Naive B cell (primary cell): ENCODE measurements at regions not wholly inside any gene's neighbourhood (a gene's known extent, or its start where the extent isn't known, plus 50 kb on each side); places are given as distances from the start of the nearest gene placed in this dataset.

Experiments
- ATAC-seq, 2 donors: fragments of 150-1000 bp; cut with Tn5 transposase; 2 replicates each; pipeline ENCODE4 v1.10.0; 2021; ENCODE audit warnings: low read depth in 2 of 2, mild to moderate bottlenecking in 2 of 2, moderate library complexity in 2 of 2
- DNase-seq: peaks from one replicate; pipeline ENCODE4 v3.0.0; 2022
- H3K27ac Mint-ChIP-seq, 6 donors: one replicate each; pipeline ENCODE4 v1.8.0; 2020 to 2022; ENCODE audit warnings: mild to moderate bottlenecking in 6 of 6, mixed read lengths in 6 of 6, moderate library complexity in 5 of 6, inconsistent platforms in 2 of 6
- H3K27me3 Mint-ChIP-seq, 3 donors: one replicate each; pipeline ENCODE4 v1.8.0; 2021 to 2022; ENCODE audit warnings: mixed read lengths in 3 of 3, mild to moderate bottlenecking in 1 of 3
- H3K36me3 Mint-ChIP-seq, 2 donors: one replicate each; pipeline ENCODE4 v1.8.0; 2020 to 2022; ENCODE audit warnings: mixed read lengths in 2 of 2, inconsistent platforms in 1 of 2, mild to moderate bottlenecking in 1 of 2
- H3K4me1 Mint-ChIP-seq, 3 donors: one replicate each; pipeline ENCODE4 v1.8.0; 2020 to 2022; ENCODE audit warnings: mixed read lengths in 3 of 3, inconsistent platforms in 1 of 3, mild to moderate bottlenecking in 1 of 3, moderate library complexity in 1 of 3
- H3K4me3 Mint-ChIP-seq, 8 donors: one replicate each; pipeline ENCODE4 v1.8.0; 2020 to 2022; ENCODE audit warnings: mild to moderate bottlenecking in 8 of 8, mixed read lengths in 8 of 8, moderate library complexity in 8 of 8, inconsistent platforms in 2 of 8
- H3K9me3 Mint-ChIP-seq, 7 donors: one replicate each; pipeline ENCODE4 v1.8.0; 2020 to 2022; ENCODE audit warnings: mixed read lengths in 7 of 7, mild to moderate bottlenecking in 5 of 7, inconsistent platforms in 2 of 7, moderate library complexity in 1 of 7

DNA sequence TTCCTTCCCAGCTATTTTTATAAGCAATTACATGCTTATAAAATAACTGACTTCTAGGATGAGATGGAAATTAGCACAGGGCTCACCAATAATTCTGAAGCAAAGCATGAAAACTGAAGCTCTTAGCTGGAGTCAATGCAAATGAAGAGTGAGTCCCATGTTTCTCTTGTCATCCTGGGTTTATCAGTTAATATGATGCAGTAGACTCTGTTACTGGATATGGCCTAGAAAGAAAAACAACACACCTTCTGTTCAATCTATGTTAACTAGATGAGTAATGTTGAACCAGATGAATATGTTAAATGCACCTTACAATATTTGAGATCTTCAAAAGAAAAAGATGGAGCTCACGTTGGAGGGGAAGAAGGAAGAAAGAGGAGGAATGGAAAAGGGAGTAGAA is 229.4 kb downstream of the DUSP6 start:
- no peaks in the 10 kb centered on the region for H3K36me3 Mint-ChIP-seq
- no peaks in the 10 kb centered on the region for H3K27me3 Mint-ChIP-seq
- no peak for ATAC-seq
- no peaks in the 10 kb centered on the region for H3K9me3 Mint-ChIP-seq
- H3K4me3 Mint-ChIP-seq, result no peak overlapping the region
- H3K4me1 Mint-ChIP-seq, result peaks cover 0 to 4% (median under 1%) of the 10 kb centered on the region in 3 donors
- no peak overlapping the region for H3K27ac Mint-ChIP-seq
- DNase-seq, result no peak

DNA sequence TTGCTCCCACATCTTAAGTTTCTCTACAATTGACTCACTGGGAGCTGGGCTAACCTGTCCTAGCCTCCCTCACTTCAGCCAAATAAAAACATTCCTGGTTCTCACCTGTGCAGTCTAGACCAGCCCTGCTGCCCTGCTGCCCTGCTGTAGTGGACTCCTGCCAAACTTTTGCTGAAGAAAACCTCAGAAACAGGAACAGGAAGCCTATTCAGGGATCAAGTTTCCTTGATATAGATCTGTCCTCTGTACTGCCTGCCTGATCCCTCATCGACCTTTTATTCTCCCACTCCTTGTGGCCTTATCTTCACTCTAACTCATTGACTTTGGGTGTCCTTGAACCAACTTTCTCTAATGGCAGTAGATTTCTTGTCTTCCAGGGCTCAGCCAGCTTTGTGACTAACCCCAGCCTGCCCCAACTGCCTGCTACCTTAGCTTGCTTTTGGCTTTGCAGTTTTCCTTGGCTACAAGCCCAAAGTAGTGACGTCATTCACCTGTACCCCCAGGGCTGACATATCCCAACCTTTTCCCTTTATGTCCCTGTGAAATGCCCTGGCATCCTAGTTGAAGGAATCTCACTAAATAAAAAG is 234.8 kb downstream of the DUSP6 start:
- DNase-seq (no peak), ATAC-seq (no peak)
- Mint-ChIP-seq H3K27me3 (peaks cover 0 to 4% (median 0%) of the 10 kb centered on the region in 3 donors), H3K27ac (peak overlapping the region in 1 of 6 donors; percentile 26), H3K9me3 (no peaks in the 10 kb centered on the region), H3K36me3 (no peaks in the 10 kb centered on the region), H3K4me3 (no peak overlapping the region), H3K4me1 (peaks cover 0 to 8% (median 3%) of the 10 kb centered on the region in 3 donors)

DNA sequence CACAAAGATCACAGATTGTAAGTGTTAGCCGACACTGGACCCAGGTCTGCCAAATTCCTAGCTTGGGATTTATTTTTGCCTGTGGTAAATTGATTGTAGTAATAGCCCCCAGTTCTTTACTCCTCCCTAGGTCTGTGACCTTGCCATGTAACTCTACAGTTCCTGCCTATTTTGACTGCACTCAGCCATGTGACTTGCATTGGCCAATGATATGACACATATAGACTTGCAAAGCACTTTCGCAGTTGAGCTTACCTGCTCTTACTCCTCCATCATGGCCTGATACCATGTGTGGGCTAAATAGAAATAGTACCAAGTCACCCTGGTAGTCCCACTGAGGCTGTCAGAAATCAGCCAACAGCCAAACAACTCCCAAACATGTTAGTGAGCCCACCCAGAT is 240.3 kb downstream of the DUSP6 start:
- ATAC-seq (no peak), DNase-seq (no peak)
- Mint-ChIP-seq H3K4me3 (no peak overlapping the region), H3K36me3 (no peaks in the 10 kb centered on the region), H3K9me3 (no peaks in the 10 kb centered on the region), H3K4me1 (no peaks in the 10 kb centered on the region), H3K27me3 (peaks cover 0 to 4% (median 0%) of the 10 kb centered on the region in 3 donors), H3K27ac (peak overlapping the region in 1 of 6 donors; percentile 7)

DNA sequence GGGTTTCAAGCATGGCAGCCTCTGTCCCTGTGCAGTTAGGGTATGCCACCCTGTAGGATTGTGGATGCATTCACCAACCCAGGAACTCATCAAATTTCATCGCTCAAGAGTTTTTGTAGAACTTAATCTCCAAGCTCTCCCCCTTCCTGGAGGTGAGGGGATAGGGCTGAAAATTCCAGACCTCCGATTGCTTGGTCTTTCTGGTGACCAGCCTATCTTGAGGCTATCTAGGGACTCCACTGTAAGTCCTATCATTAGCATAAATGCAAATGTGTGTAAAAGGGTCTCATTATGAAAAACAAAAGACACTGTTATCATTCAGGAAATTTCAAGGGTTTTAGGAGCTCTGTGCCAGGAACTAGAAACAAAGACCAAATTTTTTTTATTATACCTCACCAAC is 244.0 kb downstream of the DUSP6 start:
- Mint-ChIP-seq H3K27me3 (no peaks in the 10 kb centered on the region), H3K27ac (no peak overlapping the region), H3K4me1 (no peaks in the 10 kb centered on the region), H3K4me3 (no peak overlapping the region), H3K36me3 (no peaks in the 10 kb centered on the region), H3K9me3 (no peaks in the 10 kb centered on the region)
- ATAC-seq (no peak), DNase-seq (no peak)

GRCh38 chr12:89106950-89107349 is 245.4 kb downstream of the DUSP6 start:
- H3K4me3 Mint-ChIP-seq, result no peak overlapping the region
- no peaks in the 10 kb centered on the region for H3K27me3 Mint-ChIP-seq
- DNase-seq (no peak), ATAC-seq (no peak)
- H3K36me3 Mint-ChIP-seq, result no peaks in the 10 kb centered on the region
- no peaks in the 10 kb centered on the region for H3K9me3 Mint-ChIP-seq
- no peaks in the 10 kb centered on the region for H3K4me1 Mint-ChIP-seq
- no peak overlapping the region for H3K27ac Mint-ChIP-seq

GRCh38 chr12:89105243-89105642 is 247.1 kb downstream of the DUSP6 start:
- no peak for DNase-seq
- Mint-ChIP-seq H3K4me3 (no peak overlapping the region), H3K4me1 (no peaks in the 10 kb centered on the region), H3K9me3 (no peaks in the 10 kb centered on the region), H3K27me3 (no peaks in the 10 kb centered on the region), H3K36me3 (no peaks in the 10 kb centered on the region), H3K27ac (no peak overlapping the region)
- no peak for ATAC-seq

DNA sequence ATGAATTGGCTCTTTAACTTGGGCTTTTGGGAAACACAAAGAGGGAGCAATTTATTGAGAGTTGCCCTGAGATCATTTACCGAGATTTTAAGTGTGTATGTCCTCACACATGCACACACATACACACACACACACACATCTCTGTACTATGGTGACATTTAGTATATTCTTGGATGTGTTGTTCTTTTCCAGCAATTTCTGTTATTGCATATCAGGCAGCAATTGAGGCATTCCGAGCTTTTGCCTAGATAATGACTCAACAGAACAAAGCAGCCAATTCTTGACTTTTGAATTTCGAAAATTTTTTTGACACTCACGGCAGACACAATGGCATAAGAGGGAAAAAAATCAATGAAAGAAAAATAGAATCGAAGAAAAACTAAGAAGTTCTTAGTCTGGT is 248.5 kb downstream of the DUSP6 start:
- ATAC-seq, result no peak

GRCh38 chr12:89101440-89101839 is 250.9 kb downstream of the DUSP6 start:
- no peak for DNase-seq

More for the DNA sequence above, 248.5 kb downstream of the DUSP6 start:
- H3K27ac Mint-ChIP-seq, result peak overlapping the region in 1 of 6 donors; percentile 12
- no peaks in the 10 kb centered on the region for H3K36me3 Mint-ChIP-seq
- H3K4me3 Mint-ChIP-seq, result no peak overlapping the region
- H3K9me3 Mint-ChIP-seq, result no peaks in the 10 kb centered on the region
- H3K4me1 Mint-ChIP-seq, result no peaks in the 10 kb centered on the region
- no peak for DNase-seq
- no peaks in the 10 kb centered on the region for H3K27me3 Mint-ChIP-seq

GRCh38 chr12:89098441-89099112 is 253.7 kb downstream of the DUSP6 start:
- Mint-ChIP-seq H3K9me3 (no peaks in the 10 kb centered on the region), H3K27ac (no peak overlapping the region), H3K4me3 (no peak overlapping the region), H3K4me1 (no peaks in the 10 kb centered on the region), H3K36me3 (no peaks in the 10 kb centered on the region), H3K27me3 (no peaks in the 10 kb centered on the region)
- ATAC-seq, result no peak
- no peak for DNase-seq

More at GRCh38 chr12:89101440-89101839, 250.9 kb downstream of the DUSP6 start:
- no peak overlapping the region for H3K27ac Mint-ChIP-seq
- no peaks in the 10 kb centered on the region for H3K27me3 Mint-ChIP-seq
- H3K4me1 Mint-ChIP-seq, result no peaks in the 10 kb centered on the region
- ATAC-seq, result no peak
- no peak overlapping the region for H3K4me3 Mint-ChIP-seq
- no peaks in the 10 kb centered on the region for H3K9me3 Mint-ChIP-seq
- H3K36me3 Mint-ChIP-seq, result no peaks in the 10 kb centered on the region

GRCh38 chr12:89092297-89092696 is 260.0 kb downstream of the DUSP6 start:
- peaks cover 3 to 5% (median 3%) of the 10 kb centered on the region in 3 donors for H3K4me1 Mint-ChIP-seq
- peaks cover 0 to 8% of the 10 kb centered on the region in 2 donors for H3K36me3 Mint-ChIP-seq
- no peak overlapping the region for H3K27ac Mint-ChIP-seq
- ATAC-seq (no peak), DNase-seq (no peak)
- H3K4me3 Mint-ChIP-seq, result no peak overlapping the region
- H3K9me3 Mint-ChIP-seq, result peaks cover 0 to 14% (median 7%) of the 10 kb centered on the region in 7 donors
- H3K27me3 Mint-ChIP-seq, result no peaks in the 10 kb centered on the region

GRCh38 chr12:89091293-89091841 is 260.9 kb downstream of the DUSP6 start:
- Mint-ChIP-seq H3K27ac (no peak overlapping the region), H3K27me3 (no peaks in the 10 kb centered on the region), H3K4me1 (peaks cover 4 to 5% (median 5%) of the 10 kb centered on the region in 3 donors), H3K4me3 (no peak overlapping the region), H3K36me3 (peaks cover 0 to 8% of the 10 kb centered on the region in 2 donors), H3K9me3 (peaks cover 0 to 14% (median 7%) of the 10 kb centered on the region in 7 donors)
- DNase-seq (no peak), ATAC-seq (no peak)

DNA sequence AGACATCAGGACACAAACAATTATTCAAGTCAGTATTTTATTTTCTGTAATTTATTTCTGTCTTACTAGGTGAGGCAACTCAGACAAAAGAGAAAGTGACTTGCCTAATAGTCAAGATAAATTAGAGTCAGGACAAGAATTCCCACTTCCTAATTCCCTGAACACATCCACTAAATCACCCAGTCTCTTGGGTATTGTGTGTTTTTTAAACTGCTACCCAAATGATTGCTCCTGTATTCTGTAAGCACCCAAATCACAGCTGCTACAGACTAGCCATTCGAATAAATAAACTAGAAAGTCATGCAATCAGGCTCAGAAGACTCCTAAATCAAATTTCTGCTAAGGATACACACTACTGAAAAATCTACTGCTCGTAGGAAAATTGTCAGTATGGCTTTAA is 263.0 kb downstream of the DUSP6 start:
- Mint-ChIP-seq H3K27ac (no peak overlapping the region), H3K36me3 (peaks cover 0 to 8% of the 10 kb centered on the region in 2 donors), H3K4me3 (no peak overlapping the region), H3K27me3 (peaks cover 0 to 5% (median 0%) of the 10 kb centered on the region in 3 donors), H3K4me1 (peaks cover 4 to 5% (median 5%) of the 10 kb centered on the region in 3 donors), H3K9me3 (peaks cover 0 to 14% (median 7%) of the 10 kb centered on the region in 7 donors)
- ATAC-seq (no peak), DNase-seq (no peak)

DNA sequence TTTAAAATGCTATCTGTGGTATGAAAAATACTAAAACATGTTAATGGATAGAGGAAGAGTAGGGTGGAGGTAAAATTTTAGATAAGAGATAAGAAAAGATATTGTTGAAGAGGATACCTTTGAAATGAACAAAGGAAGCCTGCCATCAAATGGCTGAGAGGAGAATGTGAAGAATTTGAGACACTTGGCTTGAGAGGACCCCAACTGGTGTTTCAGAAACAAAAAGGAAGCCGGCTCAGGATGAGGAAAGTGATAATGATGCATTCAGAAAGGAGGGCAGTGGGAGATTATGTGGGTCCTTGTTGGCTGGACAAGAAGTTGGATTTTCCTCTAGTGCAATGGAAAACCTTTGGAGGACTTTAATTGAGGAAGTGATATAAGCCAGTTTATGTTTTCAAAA is 264.4 kb downstream of the DUSP6 start:
- DNase-seq (no peak), ATAC-seq (no peak)
- H3K36me3 Mint-ChIP-seq, result peaks cover 0 to 8% of the 10 kb centered on the region in 2 donors
- peaks cover 0 to 5% (median 0%) of the 10 kb centered on the region in 3 donors for H3K27me3 Mint-ChIP-seq
- peaks cover 0 to 14% (median 7%) of the 10 kb centered on the region in 7 donors for H3K9me3 Mint-ChIP-seq
- H3K27ac Mint-ChIP-seq, result no peak overlapping the region
- peaks cover 4 to 5% (median 5%) of the 10 kb centered on the region in 3 donors for H3K4me1 Mint-ChIP-seq
- no peak overlapping the region for H3K4me3 Mint-ChIP-seq
